Left renal pelvis (tissue), 4 donors: ENCODE measurements at regions not wholly inside any gene's neighbourhood (a gene's known extent, or its start where the extent isn't known, plus 50 kb on each side); places are given as distances from the start of the nearest gene placed in this dataset.

Experiments
- DNase-seq, 4 donors: peaks; one replicate each; pipeline ENCODE4 v3.0.0-alpha.2; 2013; ENCODE audit warnings: low read depth in 4 of 4, low spot score in 3 of 4

GRCh38 chr11:119478711-119479285, 55.8 kb upstream of the THY1 start:
- no peak for DNase-seq

GRCh38 chr11:119476666-119477331, 53.8 kb upstream of the THY1 start:
- no peak for DNase-seq

GRCh38 chr11:119476038-119476437, 53.1 kb upstream of the THY1 start:
- no peak for DNase-seq

- peak in 3 of 4 donors; percentile 45 to 50 (median 50) for DNase-seq
These were observed 52.0 kb upstream of the THY1 start for GRCh38 chr11:119474682-119475596.

GRCh38 chr11:119473901-119474681, 51.1 kb upstream of the THY1 start:
- DNase-seq: no peak

- DNase-seq: no peak
These were observed 50.3 kb upstream of the THY1 start for GRCh38 chr11:119473226-119473625.

GRCh38 chr11:119472856-119473222, 49.9 kb upstream of the THY1 start:
- no peak for DNase-seq
